ENCODE measurements at regions not wholly inside any gene's neighbourhood (a gene's known extent, or its start where the extent isn't known, plus 50 kb on each side); places are given as distances from the start of the nearest gene placed in this dataset.

DNA sequence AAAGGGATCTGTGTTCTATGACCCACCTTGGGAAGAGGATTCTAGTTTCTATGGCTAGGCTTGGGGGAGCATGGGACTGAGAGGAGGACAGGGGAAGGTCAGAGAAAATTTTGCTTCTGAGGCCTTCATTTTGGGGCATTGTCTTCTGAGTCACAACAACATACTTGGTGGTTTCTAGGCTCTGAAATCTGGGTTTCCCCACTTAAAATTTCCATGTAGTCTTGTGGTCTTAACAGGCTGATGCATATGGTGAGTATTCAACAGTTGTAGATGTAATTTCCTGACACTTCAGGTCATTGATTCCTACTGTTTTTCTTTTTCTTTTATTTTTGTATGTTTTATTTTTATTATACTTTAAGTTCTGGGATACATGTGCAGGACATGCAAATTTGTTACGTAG, 88.5 kb downstream of the ANKRD7 start:
- TF ChIP-seq, protein P1, sequence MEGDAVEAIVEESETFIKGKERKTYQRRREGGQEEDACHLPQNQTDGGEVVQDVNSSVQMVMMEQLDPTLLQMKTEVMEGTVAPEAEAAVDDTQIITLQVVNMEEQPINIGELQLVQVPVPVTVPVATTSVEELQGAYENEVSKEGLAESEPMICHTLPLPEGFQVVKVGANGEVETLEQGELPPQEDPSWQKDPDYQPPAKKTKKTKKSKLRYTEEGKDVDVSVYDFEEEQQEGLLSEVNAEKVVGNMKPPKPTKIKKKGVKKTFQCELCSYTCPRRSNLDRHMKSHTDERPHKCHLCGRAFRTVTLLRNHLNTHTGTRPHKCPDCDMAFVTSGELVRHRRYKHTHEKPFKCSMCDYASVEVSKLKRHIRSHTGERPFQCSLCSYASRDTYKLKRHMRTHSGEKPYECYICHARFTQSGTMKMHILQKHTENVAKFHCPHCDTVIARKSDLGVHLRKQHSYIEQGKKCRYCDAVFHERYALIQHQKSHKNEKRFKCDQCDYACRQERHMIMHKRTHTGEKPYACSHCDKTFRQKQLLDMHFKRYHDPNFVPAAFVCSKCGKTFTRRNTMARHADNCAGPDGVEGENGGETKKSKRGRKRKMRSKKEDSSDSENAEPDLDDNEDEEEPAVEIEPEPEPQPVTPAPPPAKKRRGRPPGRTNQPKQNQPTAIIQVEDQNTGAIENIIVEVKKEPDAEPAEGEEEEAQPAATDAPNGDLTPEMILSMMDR (conservative IDR thresholded peaks at IDR 0.05; ENCODE audit: control insufficient read depth, insufficient read depth, low read depth, low read length), result no peak
- H3K4me3 ChIP-seq (ENCODE audit: control insufficient read depth, low read depth, low read length), result no peak overlapping the region

DNA sequence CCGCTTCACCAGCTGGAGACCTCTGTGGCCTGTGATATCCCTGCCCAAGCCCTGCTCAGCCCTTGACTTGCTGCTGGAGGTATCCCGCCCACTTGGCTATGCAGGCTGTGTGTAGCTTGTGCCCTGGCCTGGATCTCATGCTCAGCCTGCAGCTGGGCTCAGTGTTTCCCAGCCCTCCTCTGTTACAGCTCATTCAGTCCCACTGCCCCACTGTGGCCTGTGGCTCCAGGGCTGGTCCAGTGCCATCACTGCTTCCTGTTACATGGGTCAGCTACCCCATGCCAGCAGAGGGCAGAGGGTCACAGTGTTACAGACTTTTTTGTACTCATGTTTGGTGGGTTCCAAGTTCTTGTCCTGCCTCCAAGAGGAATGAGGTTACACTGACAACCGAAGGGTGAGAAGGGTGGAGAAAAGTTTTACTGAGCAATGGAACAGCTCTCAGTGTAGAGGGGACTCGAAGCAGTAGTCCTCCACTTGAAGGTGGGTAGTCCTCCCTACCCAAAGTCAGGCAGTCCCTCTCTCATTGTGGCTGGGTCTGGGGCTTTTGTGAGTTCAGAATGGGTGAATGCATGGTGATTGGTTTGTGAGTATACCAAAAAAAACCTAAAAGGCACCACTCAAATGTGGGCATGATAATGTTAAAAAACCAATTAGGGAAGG, 100.4 kb downstream of the ANKRD7 start:
- H3K4me3 ChIP-seq (ENCODE audit: control insufficient read depth, low read depth, low read length), result no peak overlapping the region
- TF ChIP-seq, protein P1 (conservative IDR thresholded peaks at IDR 0.05; ENCODE audit: control insufficient read depth, insufficient read depth, low read depth, low read length), result no peak
- no peak for DNase-seq (ENCODE audit: low read depth)

More for the DNA sequence above, 88.5 kb downstream of the ANKRD7 start:
- no peak for DNase-seq (ENCODE audit: low read depth)

GRCh38 chr7:118325450-118325808, 100.9 kb downstream of the ANKRD7 start:
- H3K4me3 ChIP-seq (ENCODE audit: control insufficient read depth, low read depth, low read length), result no peak overlapping the region
- no peak for DNase-seq (ENCODE audit: low read depth)
- TF ChIP-seq, protein P1 (conservative IDR thresholded peaks at IDR 0.05; ENCODE audit: control insufficient read depth, insufficient read depth, low read depth, low read length), result no peak

DNA sequence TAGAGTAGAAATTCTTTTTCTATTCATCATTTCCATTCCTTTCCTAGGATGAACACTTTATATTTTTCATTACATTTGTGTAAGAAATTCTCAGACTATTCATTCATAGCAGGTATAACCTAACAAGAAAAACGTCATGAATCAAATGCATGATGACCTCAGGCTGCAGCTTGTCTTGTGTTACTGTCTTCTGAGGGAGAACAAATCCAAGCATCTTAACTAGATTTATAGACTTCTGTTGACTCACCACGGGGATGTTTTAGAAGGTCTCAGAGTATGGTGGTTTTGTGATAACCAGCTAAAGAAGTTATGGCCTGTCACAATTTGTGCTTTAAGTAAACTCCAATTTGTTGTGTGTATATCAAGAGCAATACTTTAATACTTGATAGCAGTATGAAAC, 102.7 kb downstream of the ANKRD7 start:
- TF ChIP-seq, protein P1 (conservative IDR thresholded peaks at IDR 0.05; ENCODE audit: control insufficient read depth, insufficient read depth, low read depth, low read length), result no peak
- H3K4me3 ChIP-seq (ENCODE audit: control insufficient read depth, low read depth, low read length), result no peak overlapping the region
- DNase-seq (ENCODE audit: low read depth), result no peak

- no peak for DNase-seq (ENCODE audit: low read depth)
- H3K4me3 ChIP-seq (ENCODE audit: control insufficient read depth, low read depth, low read length), result no peak overlapping the region
- TF ChIP-seq, protein P1 (conservative IDR thresholded peaks at IDR 0.05; ENCODE audit: control insufficient read depth, insufficient read depth, low read depth, low read length), result no peak
Observed at GRCh38 chr7:118328505-118329211, 104.2 kb downstream of the ANKRD7 start.

DNA sequence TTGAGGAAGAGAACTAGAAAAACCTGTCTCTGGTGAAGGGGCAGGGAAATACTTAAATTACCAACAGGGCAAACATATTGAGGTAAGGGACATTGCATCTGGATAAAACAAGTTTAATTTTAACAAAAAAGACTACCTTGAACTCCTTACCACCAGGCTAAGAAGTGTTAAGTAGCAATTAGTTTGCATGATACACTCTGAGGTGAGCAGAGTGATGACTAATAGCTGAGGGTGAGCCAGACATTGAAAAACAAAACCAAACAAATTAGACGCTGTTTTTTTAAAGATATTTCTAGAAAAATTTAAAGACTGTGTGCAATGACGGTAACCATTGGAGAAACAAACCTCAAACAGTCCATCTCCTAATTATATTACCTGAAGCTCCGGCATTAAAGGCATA, 105.9 kb downstream of the ANKRD7 start:
- TF ChIP-seq, protein P1 (conservative IDR thresholded peaks at IDR 0.05; ENCODE audit: control insufficient read depth, insufficient read depth, low read depth, low read length), result no peak
- no peak overlapping the region for H3K4me3 ChIP-seq (ENCODE audit: control insufficient read depth, low read depth, low read length)
- DNase-seq (ENCODE audit: low read depth), result no peak

Measured in fibroblast of mammary gland (primary cell).